ENCODE measurements at regions not wholly inside any gene's neighbourhood (a gene's known extent, or its start where the extent isn't known, plus 50 kb on each side); places are given as distances from the start of the nearest gene placed in this dataset.

DNA sequence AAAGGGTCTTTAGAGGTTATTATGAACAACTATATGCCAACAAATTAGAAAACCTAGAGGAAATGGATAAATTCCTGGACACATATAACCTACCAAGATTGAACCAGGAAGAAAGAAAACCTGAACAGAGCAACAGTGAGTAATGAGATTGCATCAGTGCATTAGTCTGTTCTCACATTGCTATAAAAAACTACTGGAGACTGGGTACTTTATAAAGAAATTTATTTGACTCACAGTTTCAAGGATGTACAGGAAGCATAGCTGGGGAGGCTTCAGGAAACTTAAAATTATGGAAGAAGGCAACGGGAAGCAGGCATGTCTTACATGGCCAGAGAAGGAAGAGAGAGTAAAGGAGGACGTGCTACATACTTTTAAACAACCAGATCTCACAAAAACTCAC, 70.8 kb upstream of the GNAZ start:
- Histone ChIP-seq H3K4me3 (ENCODE audit: insufficient read depth, low read length, poor library complexity, severe bottlenecking) (no peak overlapping the region), H3K27ac (ENCODE audit: low read depth, low read length) (no peak overlapping the region), H3K27me3 (ENCODE audit: low read length) (no peaks in the 10 kb centered on the region), H3K36me3 (ENCODE audit: low read length) (no peaks in the 10 kb centered on the region), H3F3A (ENCODE audit: insufficient read depth) (no peaks in the 10 kb centered on the region), H3K9me3 (ENCODE audit: insufficient read depth, low read length) (peaks cover 11% of the 10 kb centered on the region; the same call in 1 of the 2 replicates), H2AFZ (ENCODE audit: low read depth, low read length, severe bottlenecking) (no peak overlapping the region), H4K20me1 (ENCODE audit: low read depth, low read length) (no peaks in the 10 kb centered on the region), H3K9me2 (replicated peaks; ENCODE audit: insufficient read depth, low read length) (no peaks in the 10 kb centered on the region), H3K79me2 (ENCODE audit: insufficient read depth, low read length) (no peaks in the 10 kb centered on the region), H3K4me2 (ENCODE audit: low read depth, low read length, poor library complexity, severe bottlenecking) (no peak overlapping the region), H3K9ac (ENCODE audit: low read length) (no peak overlapping the region)
- no peak for TF ChIP-seq EZH2phosphoT487 (conservative IDR thresholded peaks at IDR 0.05; ENCODE audit: low read length)
- TF ChIP-seq, protein P1, sequence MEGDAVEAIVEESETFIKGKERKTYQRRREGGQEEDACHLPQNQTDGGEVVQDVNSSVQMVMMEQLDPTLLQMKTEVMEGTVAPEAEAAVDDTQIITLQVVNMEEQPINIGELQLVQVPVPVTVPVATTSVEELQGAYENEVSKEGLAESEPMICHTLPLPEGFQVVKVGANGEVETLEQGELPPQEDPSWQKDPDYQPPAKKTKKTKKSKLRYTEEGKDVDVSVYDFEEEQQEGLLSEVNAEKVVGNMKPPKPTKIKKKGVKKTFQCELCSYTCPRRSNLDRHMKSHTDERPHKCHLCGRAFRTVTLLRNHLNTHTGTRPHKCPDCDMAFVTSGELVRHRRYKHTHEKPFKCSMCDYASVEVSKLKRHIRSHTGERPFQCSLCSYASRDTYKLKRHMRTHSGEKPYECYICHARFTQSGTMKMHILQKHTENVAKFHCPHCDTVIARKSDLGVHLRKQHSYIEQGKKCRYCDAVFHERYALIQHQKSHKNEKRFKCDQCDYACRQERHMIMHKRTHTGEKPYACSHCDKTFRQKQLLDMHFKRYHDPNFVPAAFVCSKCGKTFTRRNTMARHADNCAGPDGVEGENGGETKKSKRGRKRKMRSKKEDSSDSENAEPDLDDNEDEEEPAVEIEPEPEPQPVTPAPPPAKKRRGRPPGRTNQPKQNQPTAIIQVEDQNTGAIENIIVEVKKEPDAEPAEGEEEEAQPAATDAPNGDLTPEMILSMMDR (IDR thresholded peaks at IDR 0.05; ENCODE audit: insufficient read depth, low read length, poor library complexity, severe bottlenecking) = no peak

- no peaks in the 10 kb centered on the region for H3K79me2 ChIP-seq (ENCODE audit: insufficient read depth, low read length)
- H3F3A ChIP-seq (ENCODE audit: insufficient read depth) = no peaks in the 10 kb centered on the region
- H3K4me3 ChIP-seq (ENCODE audit: insufficient read depth, low read length, poor library complexity, severe bottlenecking) = no peak overlapping the region
- no peaks in the 10 kb centered on the region for H3K9me2 ChIP-seq (replicated peaks; ENCODE audit: insufficient read depth, low read length)
- H4K20me1 ChIP-seq (ENCODE audit: low read depth, low read length) = no peaks in the 10 kb centered on the region
- no peak for TF ChIP-seq EZH2phosphoT487 (conservative IDR thresholded peaks at IDR 0.05; ENCODE audit: low read length)
- TF ChIP-seq, protein P1 (IDR thresholded peaks at IDR 0.05; ENCODE audit: insufficient read depth, low read length, poor library complexity, severe bottlenecking) = no peak
- peaks cover 11% of the 10 kb centered on the region; the same call in 1 of the 2 replicates for H3K9me3 ChIP-seq (ENCODE audit: insufficient read depth, low read length)
- H3K27ac ChIP-seq (ENCODE audit: low read depth, low read length) = no peak overlapping the region
- no peaks in the 10 kb centered on the region for H3K36me3 ChIP-seq (ENCODE audit: low read length)
- no peak overlapping the region for H2AFZ ChIP-seq (ENCODE audit: low read depth, low read length, severe bottlenecking)
- no peak overlapping the region for H3K9ac ChIP-seq (ENCODE audit: low read length)
- H3K4me2 ChIP-seq (ENCODE audit: low read depth, low read length, poor library complexity, severe bottlenecking) = no peak overlapping the region
- no peaks in the 10 kb centered on the region for H3K27me3 ChIP-seq (ENCODE audit: low read length)
These were observed 69.5 kb upstream of the GNAZ start for GRCh38 chr22:23000657-23001347.

- no peaks in the 10 kb centered on the region for H3K36me3 ChIP-seq (ENCODE audit: low read length)
- no peak overlapping the region for H3K4me3 ChIP-seq (ENCODE audit: insufficient read depth, low read length, poor library complexity, severe bottlenecking)
- H3K9me3 ChIP-seq (ENCODE audit: insufficient read depth, low read length) = peaks cover 11% of the 10 kb centered on the region; the same call in 1 of the 2 replicates
- H2AFZ ChIP-seq (ENCODE audit: low read depth, low read length, severe bottlenecking) = no peak overlapping the region
- H3K79me2 ChIP-seq (ENCODE audit: insufficient read depth, low read length) = no peaks in the 10 kb centered on the region
- no peak overlapping the region for H3K9ac ChIP-seq (ENCODE audit: low read length)
- no peaks in the 10 kb centered on the region for H3F3A ChIP-seq (ENCODE audit: insufficient read depth)
- no peak overlapping the region for H3K27ac ChIP-seq (ENCODE audit: low read depth, low read length)
- H4K20me1 ChIP-seq (ENCODE audit: low read depth, low read length) = no peaks in the 10 kb centered on the region
- no peak overlapping the region for H3K4me2 ChIP-seq (ENCODE audit: low read depth, low read length, poor library complexity, severe bottlenecking)
- no peaks in the 10 kb centered on the region for H3K27me3 ChIP-seq (ENCODE audit: low read length)
- TF ChIP-seq, protein P1 (IDR thresholded peaks at IDR 0.05; ENCODE audit: insufficient read depth, low read length, poor library complexity, severe bottlenecking) = no peak
- TF ChIP-seq EZH2phosphoT487 (conservative IDR thresholded peaks at IDR 0.05; ENCODE audit: low read length) = no peak
- H3K9me2 ChIP-seq (replicated peaks; ENCODE audit: insufficient read depth, low read length) = no peaks in the 10 kb centered on the region
These were observed 68.9 kb upstream of the GNAZ start for GRCh38 chr22:23001463-23001862.
